Fibroblast of lung (primary cell): ENCODE measurements at regions not wholly inside any gene's neighbourhood (a gene's known extent, or its start where the extent isn't known, plus 50 kb on each side); places are given as distances from the start of the nearest gene placed in this dataset.

Experiments used
- DNase-seq, 2 donors: peaks; one replicate each; pipeline versions ENCODE4 v3.0.0 to v3.0.0-alpha.2; 2010; ENCODE audit warnings: low read depth in 2 of 2
- H2AFZ ChIP-seq: 2 replicates; pipeline ENCODE4 v1.5.1; 2012; ENCODE audit warnings: low read length, control low read depth, inconsistent platforms
- H3K27ac ChIP-seq: 2 replicates; pipeline ENCODE4 v1.5.1; 2011; ENCODE audit warnings: low read length, control low read depth; ENCODE audit not compliant: insufficient read depth
- H3K27me3 ChIP-seq: 2 replicates; pipeline ENCODE4 v1.5.1; 2011; ENCODE audit warnings: mild to moderate bottlenecking, low read length; ENCODE audit not compliant: control insufficient read depth, insufficient read depth
- H3K36me3 ChIP-seq: 2 replicates; pipeline ENCODE4 v1.5.1; 2011; ENCODE audit warnings: low read length; ENCODE audit not compliant: control insufficient read depth, insufficient read depth
- H3K4me1 ChIP-seq: 2 replicates; pipeline ENCODE4 v1.5.1; 2011; ENCODE audit warnings: low read length; ENCODE audit not compliant: control insufficient read depth, insufficient read depth; ENCODE audit errors: extremely low read depth
- H3K4me2 ChIP-seq: 2 replicates; pipeline ENCODE4 v1.5.1; 2011; ENCODE audit warnings: low read length, control low read depth; ENCODE audit not compliant: insufficient read depth; ENCODE audit errors: extremely low read depth
- H3K4me3 ChIP-seq, 4 experiments: fragments of 200-600 bp in 1 of 4; sonication (generic) in 1 of 4; replicated peaks in 1 of 4; 2 replicates each; pipeline ENCODE4 v1.5.1; 2011 to 2016; ENCODE audit warnings: low read length in 4 of 4, low read depth in 3 of 4, mild to moderate bottlenecking in 3 of 4, control low read depth in 2 of 4, inconsistent platforms in 1 of 4, mixed read lengths in 1 of 4; ENCODE audit not compliant: insufficient read depth in 1 of 4; ENCODE audit errors: control extremely low read depth in 1 of 4
- H3K79me2 ChIP-seq: 2 replicates; pipeline ENCODE4 v1.5.1; 2012; ENCODE audit warnings: mild to moderate bottlenecking, low read length, inconsistent platforms; ENCODE audit not compliant: control insufficient read depth, insufficient read depth
- H3K9ac ChIP-seq: 2 replicates; pipeline ENCODE4 v1.5.1; 2011; ENCODE audit warnings: mild to moderate bottlenecking, low read length, control low read depth; ENCODE audit not compliant: insufficient read depth
- H3K9me3 ChIP-seq: 2 replicates; pipeline ENCODE4 v1.5.1; 2012; ENCODE audit warnings: low read depth, low read length; ENCODE audit not compliant: control insufficient read depth, insufficient read depth
- H4K20me1 ChIP-seq: 2 replicates; pipeline ENCODE4 v1.5.1; 2011; ENCODE audit warnings: low read length; ENCODE audit not compliant: control insufficient read depth, insufficient read depth; ENCODE audit errors: extremely low read depth
- CTCF ChIP-seq, 2 donors: IDR thresholded peaks in 1 of 2; conservative IDR thresholded peaks in 1 of 2; 1 replicate in 1 of 2; 2 replicates in 1 of 2; pipeline ENCODE4 v1.5.1; 2011 to 2012; ENCODE audit warnings: low read length in 2 of 2, control low read depth in 1 of 2, inconsistent platforms in 1 of 2, low read depth in 1 of 2, mild to moderate bottlenecking in 1 of 2
- EZH2 ChIP-seq: IDR thresholded peaks from 2 replicates; pipeline ENCODE4 v1.5.1; 2012; ENCODE audit warnings: low read length, control low read depth, mild to moderate bottlenecking; ENCODE audit errors: missing control alignments

- Histone ChIP-seq H3K27me3 (no peaks in the 10 kb centered on the region), H3K27ac (no peak overlapping the region), H3K4me1 (peaks cover 20% of the 10 kb centered on the region), H3K4me3 (no peak overlapping the region), H3K4me2 (no peak overlapping the region), H3K9me3 (no peaks in the 10 kb centered on the region), H3K9ac (no peak overlapping the region), H2AFZ (no peak overlapping the region), H3K79me2 (no peaks in the 10 kb centered on the region), H3K36me3 (no peaks in the 10 kb centered on the region), H4K20me1 (no peaks in the 10 kb centered on the region)
- TF ChIP-seq EZH2 = no peak
- no peak for TF ChIP-seq CTCF (conservative IDR thresholded peaks at IDR 0.05 in 1 of 2, IDR thresholded peaks at IDR 0.05 in 1 of 2; ENCODE audit: low read depth in 1 of 2, low read length in 2 of 2)
- DNase-seq = peak in 1 of 2 donors; percentile 62
Measured at GRCh38 chr5:135250671-135251070, 148.4 kb downstream of the MACROH2A1 start.

GRCh38 chr5:135249658-135250057 lies 149.4 kb downstream of the MACROH2A1 start:
- Histone ChIP-seq H3K4me2 (no peak overlapping the region), H3K27me3 (no peaks in the 10 kb centered on the region), H3K79me2 (no peaks in the 10 kb centered on the region), H3K9me3 (no peaks in the 10 kb centered on the region), H3K4me3 (no peak overlapping the region), H3K36me3 (no peaks in the 10 kb centered on the region), H3K27ac (no peak overlapping the region), H4K20me1 (no peaks in the 10 kb centered on the region), H2AFZ (no peak overlapping the region), H3K4me1 (peaks cover 25% of the 10 kb centered on the region), H3K9ac (no peak overlapping the region)
- TF ChIP-seq EZH2 = no peak
- no peak for TF ChIP-seq CTCF (conservative IDR thresholded peaks at IDR 0.05 in 1 of 2, IDR thresholded peaks at IDR 0.05 in 1 of 2; ENCODE audit: low read depth in 1 of 2, low read length in 2 of 2)
- DNase-seq = peak in 1 of 2 donors; percentile 47

- no peaks in the 10 kb centered on the region for H3K9me3 ChIP-seq
- H2AFZ ChIP-seq = no peak overlapping the region
- no peaks in the 10 kb centered on the region for H4K20me1 ChIP-seq
- peaks cover 27% of the 10 kb centered on the region for H3K4me1 ChIP-seq
- H3K79me2 ChIP-seq = no peaks in the 10 kb centered on the region
- no peak overlapping the region for H3K27ac ChIP-seq
- no peaks in the 10 kb centered on the region for H3K36me3 ChIP-seq
- H3K4me3 ChIP-seq = no peak overlapping the region
- no peak overlapping the region for H3K9ac ChIP-seq
- no peak for TF ChIP-seq CTCF (conservative IDR thresholded peaks at IDR 0.05 in 1 of 2, IDR thresholded peaks at IDR 0.05 in 1 of 2; ENCODE audit: low read depth in 1 of 2, low read length in 2 of 2)
- no peak for TF ChIP-seq EZH2
- DNase-seq = no peak
- H3K27me3 ChIP-seq = no peaks in the 10 kb centered on the region
- no peak overlapping the region for H3K4me2 ChIP-seq
Measured at GRCh38 chr5:135248801-135249231, 150.2 kb downstream of the MACROH2A1 start.
